ENCODE measurements at regions not wholly inside any gene's neighbourhood (a gene's known extent, or its start where the extent isn't known, plus 50 kb on each side); places are given as distances from the start of the nearest gene placed in this dataset.
A peak's percentile ranks its signal among the peaks of the same experiment; 100 is the strongest.
"Not testable (repeated sequence)": the region's sequence is repeated elsewhere in the genome, so short reads cannot be mapped to it uniquely, and the experiment has no call there.

DNA sequence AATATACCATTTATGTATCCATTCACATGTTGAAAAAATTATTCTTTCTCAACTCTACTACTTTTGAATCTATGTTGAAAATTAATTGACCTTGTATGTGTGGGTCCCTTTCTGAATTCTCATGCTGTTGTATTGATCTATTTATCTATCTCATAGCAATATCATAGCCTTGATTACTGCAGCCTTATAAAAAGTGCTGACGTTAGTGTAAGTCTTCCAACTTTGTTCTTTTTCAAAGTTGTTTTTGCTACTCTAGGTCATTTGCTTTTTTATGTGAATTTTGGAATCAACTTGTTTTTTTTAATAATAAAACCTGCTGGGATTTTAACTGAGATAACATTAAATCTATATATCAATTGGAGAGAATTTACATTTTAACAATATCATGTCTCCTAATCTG, 52.2 kb upstream of the PAX3 start:
- no peak for DNase-seq

DNA sequence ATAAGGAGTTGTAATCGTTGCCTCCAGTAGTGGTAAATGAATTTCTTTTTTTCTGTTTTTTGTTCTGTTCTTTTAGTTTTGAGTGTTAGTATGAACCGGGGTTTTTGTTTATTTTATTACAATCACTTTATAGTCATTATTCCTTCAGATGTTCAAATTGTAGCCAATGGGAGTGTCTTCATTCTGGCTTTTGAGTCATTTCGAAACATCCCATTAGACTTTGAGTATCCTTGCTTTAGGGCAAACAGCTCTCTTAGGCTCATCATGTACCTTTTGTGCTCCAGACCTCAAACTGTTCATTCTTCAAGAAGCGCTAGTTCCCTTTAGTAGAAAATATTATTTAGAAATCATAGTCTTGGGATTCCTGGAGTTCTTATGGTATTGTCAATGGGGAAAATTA, 54.2 kb upstream of the PAX3 start:
- DNase-seq: no peak

DNA sequence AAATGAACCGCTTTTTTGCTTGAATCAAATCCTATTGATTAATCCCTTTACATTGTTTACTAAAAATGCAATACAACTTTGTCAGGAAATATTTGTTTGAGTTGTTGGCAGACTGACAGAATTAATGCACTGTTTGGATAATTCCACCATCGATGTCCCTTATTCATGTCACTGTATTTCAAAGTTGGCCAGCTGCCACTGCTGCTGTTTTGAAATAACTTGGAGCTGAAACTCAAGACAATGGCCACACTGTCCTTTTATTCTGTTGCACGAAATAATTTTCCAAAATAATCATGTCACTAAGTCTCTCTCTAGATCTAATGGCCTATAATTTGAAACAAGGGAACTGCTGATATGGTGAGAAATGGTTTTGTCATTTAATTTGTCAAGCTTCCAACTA, 55.2 kb upstream of the PAX3 start:
- no peak for DNase-seq

DNA sequence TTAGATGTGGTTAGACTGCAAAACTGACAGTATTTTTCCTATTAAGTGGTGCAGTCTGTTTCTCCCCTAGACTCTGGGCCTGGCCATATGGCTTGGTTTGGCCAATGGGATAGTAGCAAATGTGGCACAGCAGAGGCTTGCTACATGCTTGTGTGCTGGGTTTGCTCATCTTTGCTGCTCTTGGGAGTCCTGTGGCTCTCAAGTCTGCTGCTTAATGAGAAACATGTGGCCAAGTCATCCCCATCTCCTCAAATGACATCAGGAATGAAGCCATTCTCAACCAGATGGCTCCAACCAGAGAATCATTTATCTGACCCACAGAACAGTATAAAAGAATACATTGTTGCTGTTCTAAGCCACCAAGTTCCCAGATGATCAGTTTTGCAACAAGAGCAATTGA, 57.1 kb upstream of the PAX3 start:
- DNase-seq: no peak

DNA sequence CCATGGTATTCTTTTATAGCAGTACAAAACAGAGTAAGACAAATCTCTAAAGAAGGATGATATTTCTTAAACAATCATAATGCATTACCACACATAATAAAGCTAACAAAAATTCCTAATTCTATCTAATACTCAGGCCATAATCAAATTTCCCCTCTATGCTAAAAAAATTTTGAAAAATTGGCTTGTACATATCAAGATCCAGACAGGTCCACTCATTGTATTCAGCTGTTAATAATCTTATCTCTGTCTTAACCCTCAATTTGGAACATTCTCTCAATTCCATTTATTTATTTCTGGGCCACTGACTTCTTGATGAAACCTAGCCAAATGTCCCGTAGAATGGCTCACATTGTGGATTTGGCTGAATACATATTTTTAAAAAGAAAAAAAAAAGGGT, 59.1 kb upstream of the PAX3 start:
- DNase-seq: no peak

DNA sequence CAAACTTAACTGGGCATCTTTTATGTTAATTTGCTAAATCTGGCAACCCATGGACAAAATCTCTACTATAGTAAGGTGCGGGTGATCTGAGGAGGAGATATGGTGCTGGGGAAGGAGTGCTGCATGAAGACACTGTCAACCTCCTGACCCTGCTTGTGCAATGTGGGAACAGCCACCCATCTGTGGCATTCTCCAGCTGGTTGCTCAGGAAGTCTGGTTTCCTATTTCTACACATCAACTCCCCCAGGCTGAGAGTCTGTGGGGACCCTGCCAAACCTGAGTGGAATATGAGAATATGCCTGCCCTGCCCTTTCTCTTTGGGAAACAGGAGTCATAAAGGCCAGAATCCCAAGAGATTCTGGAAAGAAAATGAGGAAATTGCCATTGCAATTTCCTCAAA, 60.1 kb upstream of the PAX3 start:
- DNase-seq: peak in 1 of 2 donors; percentile 68

DNA sequence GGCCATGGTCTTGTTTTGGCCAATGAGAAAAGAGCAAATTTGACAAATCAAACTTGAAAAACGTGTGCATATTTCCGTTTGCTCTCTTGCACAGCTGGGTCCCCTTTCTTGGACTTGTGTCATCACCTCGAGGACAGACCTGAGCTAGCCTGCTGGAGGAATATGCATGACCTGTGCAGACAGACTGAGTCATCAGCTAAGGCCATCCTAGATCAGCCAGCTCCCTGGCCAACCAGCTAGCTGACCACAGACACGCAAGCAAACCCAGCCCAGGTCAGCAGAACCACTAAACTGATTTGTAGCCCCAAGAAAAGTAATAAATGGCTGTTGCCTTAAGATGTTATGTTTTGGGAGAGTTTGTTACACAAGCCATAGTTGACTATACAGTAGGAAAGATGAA, 61.3 kb upstream of the PAX3 start:
- no peak for DNase-seq

DNA sequence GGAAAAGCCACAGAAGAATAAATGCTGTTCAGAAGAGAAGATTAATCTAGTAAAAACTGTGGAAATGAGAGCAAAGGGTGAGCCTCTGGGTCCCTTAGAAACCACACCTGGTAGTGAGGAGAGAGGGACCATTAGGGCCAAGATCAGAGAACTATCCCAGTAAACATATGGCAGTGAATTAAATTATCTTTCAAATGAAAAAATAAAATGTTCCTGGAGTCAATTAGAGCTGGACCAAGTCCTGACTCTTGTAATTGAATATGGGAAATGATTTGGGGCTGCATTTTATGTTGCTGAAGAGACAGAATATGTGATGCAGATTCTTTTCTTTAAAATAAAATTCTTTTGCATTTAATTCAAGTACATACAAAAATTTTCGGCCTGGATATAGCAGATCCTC, 62.2 kb upstream of the PAX3 start:
- DNase-seq: no peak

DNA sequence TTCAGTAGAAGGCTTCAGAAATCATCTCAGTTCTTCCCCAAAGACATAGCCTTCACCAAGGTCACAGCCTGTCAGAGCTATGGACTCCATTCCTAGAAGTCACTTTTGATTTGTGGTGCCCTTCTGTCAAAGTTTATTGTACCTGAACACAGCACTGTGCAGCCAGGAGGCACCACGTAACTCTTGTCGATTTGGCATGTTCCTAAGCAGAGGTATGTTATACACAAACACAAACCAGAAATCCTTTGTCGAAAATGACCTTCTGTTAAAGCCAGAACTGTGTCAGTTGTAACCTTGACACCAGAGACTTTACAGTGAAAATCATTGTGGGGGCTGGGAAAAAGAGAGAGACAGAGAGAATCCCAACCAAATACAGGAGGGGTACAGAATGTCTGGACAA, 62.6 kb upstream of the SGPP2 start:
- DNase-seq: no peak

DNA sequence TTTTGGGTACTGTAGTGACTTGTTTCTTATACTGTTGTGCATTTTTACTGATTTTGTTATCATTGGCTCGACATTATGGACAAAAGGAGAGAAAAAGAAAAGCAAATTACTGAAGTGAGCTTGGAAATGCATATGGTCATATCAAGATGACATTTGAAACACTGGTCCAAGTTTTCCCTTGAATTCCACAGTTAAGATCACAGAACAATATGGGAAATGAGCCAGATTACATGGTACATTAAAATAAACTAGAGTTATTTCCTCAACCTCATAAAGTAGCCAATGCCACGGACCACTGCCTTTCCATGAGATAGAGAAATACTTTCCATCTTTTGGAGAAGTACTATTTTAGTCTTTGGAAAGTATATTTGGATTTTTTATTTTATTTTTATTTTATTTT, 62.0 kb upstream of the SGPP2 start:
- DNase-seq: no peak

DNA sequence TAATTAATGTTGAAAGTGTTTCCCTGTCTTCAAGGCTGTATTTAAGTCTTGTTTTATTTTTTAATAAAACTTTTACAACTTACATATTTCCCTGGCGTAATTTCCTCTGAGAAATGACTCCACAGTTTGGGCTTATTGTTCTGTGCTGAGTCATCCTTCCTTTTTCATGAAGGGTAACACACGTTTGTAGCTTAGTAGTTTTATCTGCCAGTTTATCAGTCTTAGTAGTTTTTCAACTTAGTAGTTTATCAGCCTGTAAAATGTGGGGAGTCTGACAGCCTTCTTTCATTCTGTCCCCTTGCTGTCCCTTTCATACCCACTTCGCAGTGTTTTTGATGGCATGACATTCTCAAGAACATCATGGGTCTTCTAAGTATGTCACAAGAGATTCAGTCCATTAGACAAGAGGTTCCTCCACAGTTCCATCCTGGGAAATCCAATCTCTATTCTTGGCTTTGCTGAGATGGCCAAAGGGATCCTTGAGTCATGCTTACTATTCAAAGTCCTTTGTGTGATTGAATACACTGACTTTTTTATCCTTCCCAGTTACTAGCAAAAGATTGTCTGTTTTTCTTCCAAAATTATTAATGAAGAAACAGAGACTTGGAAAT, 60.0 kb upstream of the SGPP2 start:
- peak in 1 of 2 donors; percentile 63 for DNase-seq

DNA sequence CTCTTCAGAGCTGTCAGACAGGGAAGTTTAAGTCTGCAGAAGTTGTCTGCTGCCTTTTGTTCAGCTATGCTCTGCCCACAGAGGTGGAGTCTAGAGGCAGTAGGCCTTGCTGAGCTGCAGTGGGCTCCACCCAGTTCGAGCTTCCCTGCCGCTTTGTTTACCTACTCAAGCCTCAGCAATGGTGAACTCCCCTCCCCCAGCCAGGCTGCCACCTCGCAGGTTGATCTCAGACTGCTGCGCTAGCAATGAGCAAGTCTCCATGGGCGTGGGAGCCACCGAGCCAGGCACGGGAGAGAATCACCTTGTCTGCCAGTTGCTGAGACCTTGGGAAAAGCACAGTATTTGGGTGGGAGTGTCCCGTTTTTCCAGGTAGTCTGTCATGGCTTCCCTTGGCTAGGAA, 56.1 kb upstream of the SGPP2 start:
- not testable (repeated sequence) for DNase-seq

DNA sequence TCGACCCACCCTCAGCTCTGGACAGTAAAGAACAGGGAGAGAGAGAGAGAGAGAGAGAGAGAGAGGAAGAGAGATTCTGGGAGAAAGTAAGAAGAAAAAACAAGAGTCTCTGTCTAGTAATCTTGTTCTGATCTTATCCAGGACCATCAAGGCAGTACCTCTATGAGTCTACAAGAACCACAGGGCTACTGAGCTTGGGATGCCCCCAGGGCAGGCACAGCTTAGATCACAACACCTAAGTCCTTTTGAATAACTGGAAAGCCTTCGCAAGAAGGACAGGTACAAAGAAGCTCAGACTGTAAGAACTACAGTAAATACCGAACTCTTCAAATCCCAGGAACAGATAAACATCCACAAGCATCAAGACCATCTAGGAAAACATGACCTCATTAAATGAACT, 51.4 kb upstream of the SGPP2 start:
- DNase-seq: no peak
